Upper lobe of left lung (tissue), 4 donors: ENCODE measurements at regions not wholly inside any gene's neighbourhood (a gene's known extent, or its start where the extent isn't known, plus 50 kb on each side); places are given as distances from the start of the nearest gene placed in this dataset.

Experiments
- CTCF ChIP-seq, 6 experiments: fragments of 450-650 bp in 4 of 6; fragments of 200-600 bp in 2 of 6; sonication (generic) in 2 of 6; IDR thresholded peaks; one replicate each; pipeline ENCODE4 v1.5.1; 2016 to 2019; ENCODE audit warnings: antibody characterized with exemption in 6 of 6
- EP300 ChIP-seq, 4 donors: sonication (generic); formaldehyde crosslinking; IDR thresholded peaks; one replicate each; pipeline ENCODE4 v1.5.1; 2017; ENCODE audit warnings: antibody characterized with exemption in 4 of 4, control low read depth in 2 of 4

GRCh38 chr13:107927557-107927956, 287.8 kb downstream of the LIG4 start:
- TF ChIP-seq CTCF (IDR thresholded peaks at IDR 0.05), result no peak
- no peak for TF ChIP-seq EP300 (IDR thresholded peaks at IDR 0.05)
